Eye (tissue), 1 donor: ENCODE measurements at regions not wholly inside any gene's neighbourhood (a gene's known extent, or its start where the extent isn't known, plus 50 kb on each side); places are given as distances from the start of the nearest gene placed in this dataset.
"Not testable (repeated sequence)": the region's sequence is repeated elsewhere in the genome, so short reads cannot be mapped to it uniquely, and the experiment has no call there.

Source experiments
- DNase-seq: peaks from one replicate; pipeline ENCODE4 v3.0.0-alpha.2; 2015

DNA sequence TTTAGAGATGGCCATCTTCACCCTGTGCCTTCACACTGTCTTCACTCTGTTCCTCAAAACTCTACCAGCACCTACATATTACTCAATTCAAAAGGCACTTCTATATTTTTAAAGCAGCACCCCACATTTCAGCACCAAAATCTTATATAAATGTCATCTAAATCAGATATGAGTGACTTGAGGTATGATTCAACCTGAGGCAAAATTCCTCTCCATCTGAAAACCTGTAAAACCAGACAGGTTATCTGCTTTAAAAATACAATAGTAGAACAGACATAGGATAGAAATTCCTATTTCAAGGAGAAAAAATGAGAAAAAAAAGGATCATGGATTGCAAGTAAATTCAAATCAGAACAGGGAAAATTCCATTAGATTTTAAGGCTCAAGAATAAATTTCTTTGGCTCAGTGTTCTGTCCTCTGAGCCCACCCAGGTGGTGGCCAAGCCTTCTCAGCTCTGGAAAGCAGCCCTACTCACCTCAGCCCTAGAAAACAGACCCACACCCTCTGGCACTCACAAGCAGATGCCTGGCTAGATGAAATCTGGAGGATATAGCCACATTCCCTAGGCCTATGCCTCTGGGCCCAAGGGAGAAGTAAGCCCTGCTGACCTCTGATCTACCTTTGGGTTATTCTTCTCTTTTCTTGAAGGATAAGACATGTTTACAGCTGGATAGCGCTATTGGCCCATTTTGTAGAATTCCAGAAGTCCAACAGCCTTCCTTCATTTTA, 211.1 kb upstream of the XIST start:
- no peak for DNase-seq

DNA sequence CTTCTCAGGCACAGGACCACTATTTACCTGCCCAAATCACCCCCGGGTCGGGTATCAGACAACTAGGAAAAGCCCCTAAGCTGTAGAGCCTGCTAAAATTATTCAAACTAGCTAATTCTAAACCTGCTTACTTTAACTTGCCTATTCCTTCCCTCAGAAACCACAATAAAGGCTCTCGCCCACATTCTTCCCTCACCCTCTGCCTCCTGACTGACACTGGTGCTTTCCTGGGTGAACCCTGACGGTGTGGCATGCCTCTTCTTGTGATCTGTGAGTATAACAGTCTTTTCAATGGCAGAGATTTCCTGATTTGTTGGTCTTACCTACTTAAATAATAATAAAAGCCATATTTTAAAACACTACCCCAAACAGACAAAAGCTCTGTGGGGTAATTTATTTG, 209.4 kb upstream of the XIST start:
- no peak for DNase-seq

GRCh38 chrX:74049126-74049525, 196.6 kb upstream of the XIST start:
- DNase-seq = no peak

GRCh38 chrX:74034066-74034465, 181.6 kb upstream of the XIST start:
- DNase-seq = not testable (repeated sequence)

GRCh38 chrX:74031527-74031926, 179.0 kb upstream of the XIST start:
- DNase-seq = not testable (repeated sequence)

DNA sequence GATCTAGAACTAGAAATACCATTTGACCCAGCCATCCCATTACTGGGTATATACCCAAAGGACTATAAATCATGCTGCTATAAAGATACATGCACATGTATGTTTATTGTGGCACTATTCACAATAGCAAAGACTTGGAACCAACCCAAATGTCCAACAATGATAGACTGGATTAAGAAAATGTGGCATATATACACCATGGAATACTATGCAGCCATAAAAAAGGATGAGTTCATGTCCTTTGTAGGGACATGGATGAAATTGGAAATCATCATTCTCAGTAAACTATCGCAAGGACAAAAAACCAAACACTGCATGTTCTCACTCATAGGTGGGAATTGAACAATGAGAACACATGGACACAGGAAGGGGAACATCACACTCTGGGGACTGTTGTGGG, 178.3 kb upstream of the XIST start:
- DNase-seq = not testable (repeated sequence)

GRCh38 chrX:74025145-74025544, 172.6 kb upstream of the XIST start:
- not testable (repeated sequence) for DNase-seq

DNA sequence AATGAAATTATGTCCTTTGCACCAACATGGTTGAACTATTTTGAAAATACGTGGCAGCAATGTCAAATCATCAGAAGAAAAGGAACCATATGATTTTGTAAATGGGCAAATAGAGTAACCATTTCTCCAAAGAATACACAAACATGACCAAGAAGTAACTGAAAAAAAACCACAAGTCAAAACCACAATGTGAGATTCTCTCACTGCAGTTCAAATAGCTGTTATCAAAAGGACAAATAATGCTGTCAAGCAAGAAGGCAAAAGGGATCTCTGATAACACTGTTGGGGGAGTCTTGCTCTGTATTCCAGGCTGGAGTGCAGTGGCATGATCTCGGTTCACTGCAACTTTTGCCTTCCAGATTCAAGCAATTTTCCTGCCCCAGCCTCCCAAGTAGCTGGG, 170.7 kb upstream of the XIST start:
- DNase-seq = no peak

DNA sequence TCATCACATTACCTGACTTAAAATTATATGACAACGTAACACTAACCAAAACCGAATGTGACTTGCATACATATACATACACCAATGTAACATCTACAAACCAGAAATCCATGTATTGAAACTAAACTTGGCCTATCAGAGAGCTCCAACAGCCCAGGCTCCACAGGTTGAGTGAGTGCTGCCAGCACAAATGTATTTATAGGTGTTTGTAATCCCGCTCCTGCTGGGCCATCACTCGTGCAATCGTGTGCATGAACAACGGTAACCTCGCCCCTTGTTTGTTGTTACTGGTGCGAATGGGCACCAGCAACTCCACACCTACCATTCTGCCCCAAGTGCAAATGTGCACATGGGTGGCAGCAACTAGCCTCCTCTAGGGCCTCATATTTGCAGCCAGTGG, 165.7 kb upstream of the XIST start:
- no peak for DNase-seq

DNA sequence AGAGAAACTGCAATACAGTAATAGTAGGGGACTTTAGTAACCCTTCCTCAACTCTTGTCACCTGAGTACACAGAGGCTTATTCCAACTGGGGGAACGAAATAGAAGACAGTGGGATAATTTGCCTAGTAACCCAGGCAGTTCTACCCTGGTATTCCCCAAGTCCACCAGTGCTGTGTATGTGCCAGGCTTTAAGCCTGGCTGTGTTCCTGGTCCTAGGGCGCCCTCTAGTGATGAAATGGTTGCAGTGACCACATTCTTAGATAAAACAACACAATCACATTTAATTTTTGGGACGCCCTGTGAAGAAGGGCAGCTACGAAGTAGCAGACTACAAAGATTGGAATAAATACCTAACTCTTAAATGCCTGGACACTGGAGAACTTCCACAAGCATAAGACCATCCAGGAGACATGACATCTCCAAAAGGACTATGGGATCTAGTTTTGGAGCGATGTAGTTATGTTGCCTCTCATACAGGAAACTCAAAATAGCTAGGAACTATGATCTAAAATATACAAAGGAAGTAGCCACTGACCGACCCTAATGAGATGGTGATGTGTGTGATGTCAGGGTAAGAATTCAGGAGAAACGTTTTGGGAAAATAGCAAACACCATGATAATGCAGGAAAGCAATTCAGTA, 163.0 kb upstream of the XIST start:
- peak; percentile 78 for DNase-seq

DNA sequence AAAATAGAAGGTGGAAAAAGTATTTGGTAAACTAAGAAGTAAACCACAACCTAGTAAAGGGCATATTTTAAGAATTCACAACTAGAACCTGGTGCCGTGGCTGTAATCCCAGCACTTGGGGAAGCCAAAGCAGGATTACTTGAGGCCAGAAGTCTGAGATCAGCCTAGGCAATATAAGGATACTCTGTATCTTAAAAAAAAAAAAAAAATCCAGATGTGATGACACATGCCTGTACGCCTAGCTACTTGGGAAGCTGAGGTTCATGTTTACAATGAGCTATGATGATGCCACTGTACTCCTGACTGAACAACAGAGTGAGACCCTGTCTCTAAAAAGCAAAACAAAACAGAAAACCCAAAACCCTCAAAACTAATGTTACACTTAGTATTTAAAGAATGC, 156.5 kb upstream of the XIST start:
- no peak for DNase-seq

GRCh38 chrX:73992019-73992418, 139.5 kb upstream of the XIST start:
- no peak for DNase-seq

DNA sequence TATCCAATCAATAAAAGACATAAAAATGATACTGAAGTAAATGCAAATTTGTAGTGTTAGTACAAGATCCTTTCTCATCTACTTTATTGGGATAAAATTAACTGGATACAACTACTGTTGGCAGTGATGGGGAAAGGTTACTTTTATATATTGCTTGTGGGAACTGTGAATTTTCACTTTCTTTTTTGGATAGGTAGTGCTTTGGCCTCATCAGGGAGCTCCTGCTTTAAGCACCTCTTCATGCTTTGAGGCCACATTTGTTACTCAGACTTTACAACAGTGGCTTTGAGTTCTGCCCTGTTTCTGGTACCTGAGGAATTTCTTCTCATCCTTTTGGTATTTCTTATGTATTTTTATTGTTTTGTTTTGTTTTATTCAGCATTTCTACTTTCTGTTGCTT, 134.7 kb upstream of the XIST start:
- no peak for DNase-seq

- no peak for DNase-seq
Measured at GRCh38 chrX:73979551-73980131, 127.1 kb upstream of the XIST start.

- DNase-seq = no peak
Measured at GRCh38 chrX:73977542-73978169, 125.1 kb upstream of the XIST start.

GRCh38 chrX:73967461-73967860, 114.9 kb upstream of the XIST start:
- DNase-seq = not testable (repeated sequence)

DNA sequence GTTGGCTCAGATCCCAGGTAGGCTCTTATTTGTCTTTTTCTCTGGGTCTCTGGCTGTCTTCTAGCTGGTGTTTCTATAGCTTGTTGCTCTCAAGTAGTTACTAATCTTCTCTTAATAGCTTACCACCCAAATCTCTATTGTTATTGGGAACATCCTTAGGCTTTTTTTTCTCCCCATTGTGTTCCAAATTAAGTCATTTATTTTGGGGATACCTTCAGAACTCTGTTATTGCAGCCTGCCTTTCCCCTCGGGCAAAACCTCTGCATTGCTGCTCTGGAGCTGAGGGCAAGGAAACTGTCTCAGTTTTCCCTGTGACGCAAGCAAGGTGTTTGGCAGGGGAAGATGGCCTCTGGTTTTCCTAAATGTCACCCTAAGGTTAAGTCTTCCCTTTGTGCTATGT, 113.3 kb upstream of the XIST start:
- DNase-seq = no peak

GRCh38 chrX:73964579-73964978, 112.1 kb upstream of the XIST start:
- DNase-seq = no peak

- DNase-seq = no peak
Measured at GRCh38 chrX:73963682-73964081, 111.2 kb upstream of the XIST start.

DNA sequence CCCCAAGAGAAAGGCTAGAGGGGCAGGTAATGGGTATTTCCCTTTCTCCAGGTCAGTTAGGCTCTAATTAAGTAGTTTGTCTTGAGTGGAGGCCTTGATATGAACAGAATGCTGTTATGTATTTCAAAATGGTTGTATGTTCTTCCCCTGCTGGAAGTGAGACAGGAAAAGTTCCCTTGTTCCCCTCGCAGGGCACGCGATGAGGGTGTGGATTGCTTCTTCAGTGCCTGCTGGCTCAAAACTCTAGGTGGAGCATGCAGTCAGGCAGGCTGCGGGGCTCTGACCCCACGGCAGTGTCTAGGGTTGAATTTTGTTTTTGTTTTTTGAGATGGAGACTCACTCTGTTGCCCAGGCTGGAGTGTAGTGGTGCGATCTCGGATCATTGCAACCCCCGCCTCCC, 110.4 kb upstream of the XIST start:
- DNase-seq = no peak

DNA sequence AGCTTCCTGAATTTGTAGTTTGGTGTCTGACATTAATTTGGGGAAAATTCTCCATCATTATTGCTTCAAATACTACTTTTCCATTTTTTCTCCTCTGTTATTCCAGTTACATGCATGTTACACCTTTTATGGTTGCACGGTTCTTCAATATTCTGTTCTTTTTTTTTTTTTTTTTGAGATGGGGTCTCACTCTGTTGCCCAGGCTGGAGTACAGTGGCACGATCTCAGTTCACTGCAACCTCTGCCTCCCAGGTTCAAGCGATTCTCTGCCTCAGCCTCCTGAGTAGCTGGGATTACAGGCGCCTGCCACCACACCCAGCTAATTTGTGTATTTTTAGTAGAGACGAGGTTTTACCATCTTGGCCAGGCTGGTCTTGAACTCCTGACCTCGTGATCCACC, 109.4 kb upstream of the XIST start:
- DNase-seq = not testable (repeated sequence)

GRCh38 chrX:73944563-73944908, 92.0 kb upstream of the XIST start:
- DNase-seq = no peak

- peak; percentile 93 for DNase-seq
Measured at GRCh38 chrX:73943693-73944562, 91.4 kb upstream of the XIST start.
